HG03095 (cell line): ENCODE measurements at regions not wholly inside any gene's neighbourhood (a gene's known extent, or its start where the extent isn't known, plus 50 kb on each side); places are given as distances from the start of the nearest gene placed in this dataset.

Source experiments
- ATAC-seq: cut with Tn5 transposase; IDR thresholded peaks from one replicate; pipeline ENCODE4 v1.9.1; 2021; ENCODE audit warnings: moderate library complexity; ENCODE audit not compliant: unreplicated experiment

- no peak for ATAC-seq
Observed at GRCh38 chr3:148004331-148004730, 595.2 kb downstream of the ZIC1 start.

- ATAC-seq = no peak
Observed at GRCh38 chr3:148005456-148005855, 596.3 kb downstream of the ZIC1 start.

GRCh38 chr3:148006508-148006907 is 597.3 kb downstream of the ZIC1 start:
- no peak for ATAC-seq

DNA sequence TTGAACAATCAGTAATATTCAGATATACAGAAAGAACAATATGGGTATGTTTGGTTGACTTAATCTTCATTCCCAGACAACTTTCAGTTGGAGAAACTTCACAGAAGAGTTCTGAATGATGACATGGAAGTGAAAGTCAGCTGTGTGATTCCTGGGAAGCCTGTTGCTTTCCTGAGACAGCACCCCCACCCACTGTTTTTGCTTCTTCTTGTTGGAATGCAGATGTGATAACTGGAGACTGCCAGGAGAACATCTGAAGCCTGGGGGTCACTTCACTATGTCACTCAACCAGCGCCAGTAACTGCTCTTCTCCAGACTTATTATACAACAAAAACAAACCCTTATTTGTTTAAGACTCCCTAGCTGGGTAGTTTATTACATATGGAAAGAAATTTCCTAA is 599.4 kb downstream of the ZIC1 start:
- ATAC-seq = no peak

- ATAC-seq = no peak
Observed at GRCh38 chr3:148020861-148021260, 611.7 kb downstream of the ZIC1 start.

DNA sequence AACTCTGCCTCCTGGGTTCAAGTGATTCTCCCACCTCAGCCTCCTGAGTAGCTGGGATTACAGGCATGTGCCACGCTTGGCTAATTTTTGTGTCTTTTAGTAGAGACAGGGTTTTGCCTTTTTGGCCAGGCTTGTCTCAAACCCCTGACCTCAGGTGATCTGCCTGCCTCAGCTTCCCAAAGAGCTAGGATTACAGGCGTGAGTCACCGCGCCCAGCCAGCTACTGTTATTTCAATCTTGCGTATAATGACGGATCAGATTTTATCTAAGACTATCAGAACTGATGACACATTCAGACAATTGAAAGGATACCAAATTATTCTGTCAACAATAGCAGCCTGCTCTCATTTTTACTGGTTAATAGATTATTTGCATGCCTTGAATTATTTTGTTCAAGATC is 612.2 kb downstream of the ZIC1 start:
- ATAC-seq = no peak

GRCh38 chr3:148023994-148024393 is 614.8 kb downstream of the ZIC1 start:
- ATAC-seq = no peak

DNA sequence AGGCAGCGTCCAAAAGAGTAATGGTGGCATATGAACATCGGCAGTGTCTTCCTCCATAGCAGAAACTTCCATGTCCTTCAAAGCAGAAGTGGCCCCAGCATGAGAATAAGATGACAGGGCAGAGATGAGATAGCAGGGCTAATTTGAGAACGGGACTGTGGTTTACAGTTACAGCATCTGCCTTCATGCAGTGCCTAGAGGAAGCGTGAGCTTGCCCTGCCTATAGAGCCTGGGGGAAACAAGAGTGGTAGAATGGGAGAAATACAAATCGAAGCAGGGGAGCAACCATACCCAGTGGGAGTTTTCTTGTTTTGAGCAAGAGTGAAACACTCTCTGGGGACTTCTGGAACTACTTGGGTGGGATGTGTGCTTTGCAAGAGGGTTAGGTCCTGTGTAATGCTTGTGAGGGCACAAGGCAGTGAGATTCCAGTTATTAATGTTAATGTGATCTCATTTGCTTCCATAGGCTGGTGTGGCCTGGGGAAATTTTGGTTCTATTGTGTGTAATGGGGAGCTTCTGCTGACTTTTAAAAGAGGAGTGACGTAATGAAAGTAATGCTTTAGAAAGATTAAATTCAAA is 616.9 kb downstream of the ZIC1 start:
- ATAC-seq = no peak

GRCh38 chr3:148030975-148031374 is 621.8 kb downstream of the ZIC1 start:
- ATAC-seq = no peak

DNA sequence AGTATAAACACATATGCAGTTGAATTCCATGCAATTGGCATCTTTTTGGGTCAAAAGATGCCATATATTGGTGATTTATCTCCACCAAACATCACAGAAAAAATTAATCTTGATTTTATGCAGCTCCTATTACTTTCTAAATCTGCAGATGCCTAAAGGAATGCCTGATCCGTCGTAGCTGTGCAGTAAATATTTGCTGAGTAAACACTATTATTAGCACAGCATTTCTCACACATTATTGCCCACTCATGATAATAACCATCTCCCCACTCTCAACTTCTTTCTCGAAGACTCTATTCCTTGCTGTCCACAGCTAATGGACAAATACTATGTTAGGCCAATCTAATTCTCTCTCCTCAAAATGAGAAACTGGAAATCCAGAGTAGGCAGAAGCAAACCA is 625.2 kb downstream of the ZIC1 start:
- no peak for ATAC-seq

- ATAC-seq = no peak
Observed at GRCh38 chr3:148036331-148036876, 627.2 kb downstream of the ZIC1 start.

DNA sequence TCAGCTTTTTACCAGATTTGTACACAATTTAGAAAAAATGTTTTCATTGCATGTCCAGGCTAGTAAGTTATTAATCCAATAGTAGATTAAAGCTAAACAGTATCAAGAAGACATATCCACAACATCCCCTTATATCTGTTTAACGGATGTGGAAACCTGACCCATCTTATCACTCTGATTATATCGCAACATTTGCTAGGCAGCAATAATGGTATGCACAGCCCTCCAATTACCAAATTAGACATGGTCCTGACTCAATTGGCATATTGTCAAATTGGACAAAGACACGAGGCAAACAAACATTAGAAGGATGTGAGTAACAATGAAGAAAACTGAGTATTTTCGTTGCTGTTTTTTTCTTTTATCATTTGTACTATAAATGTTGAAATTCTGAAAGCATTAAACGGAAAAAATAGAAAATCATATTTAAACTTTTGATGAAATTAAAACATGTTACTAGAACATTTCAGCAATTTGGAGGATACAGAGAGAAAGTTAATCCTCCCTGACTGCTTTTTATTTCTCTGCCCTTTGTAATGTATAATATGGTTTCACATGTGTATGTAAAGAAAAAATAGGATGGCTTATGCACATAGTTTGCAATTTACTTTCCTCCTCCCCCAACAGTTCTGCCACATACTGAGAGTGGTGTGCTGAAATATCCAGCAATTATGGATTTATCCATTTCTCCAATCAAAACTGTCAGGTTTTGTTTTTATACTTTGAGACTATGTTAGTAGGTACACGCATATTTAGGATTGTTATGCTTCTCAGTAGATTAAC is 633.7 kb downstream of the ZIC1 start:
- ATAC-seq = no peak

DNA sequence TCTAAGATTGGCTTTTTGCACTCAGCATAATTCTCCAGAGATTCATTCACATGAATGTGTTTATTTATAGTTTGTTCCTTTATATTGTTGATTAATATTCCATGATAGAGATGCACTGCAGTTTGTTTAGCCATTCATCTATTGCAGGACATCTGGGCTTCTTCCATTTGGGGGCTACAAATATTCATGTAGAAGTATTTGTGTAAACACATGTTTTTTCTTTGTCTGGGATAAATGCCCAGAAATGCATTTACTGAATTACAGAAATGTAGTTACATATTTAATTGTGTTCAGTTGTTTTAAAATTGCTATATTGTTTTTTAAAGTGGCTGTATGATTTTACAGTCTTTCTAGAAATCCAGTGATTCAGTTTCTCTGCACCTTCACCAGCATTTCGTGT is 635.0 kb downstream of the ZIC1 start:
- no peak for ATAC-seq

GRCh38 chr3:148054999-148055398 is 642.7 kb upstream of the AGTR1 start:
- no peak for ATAC-seq

DNA sequence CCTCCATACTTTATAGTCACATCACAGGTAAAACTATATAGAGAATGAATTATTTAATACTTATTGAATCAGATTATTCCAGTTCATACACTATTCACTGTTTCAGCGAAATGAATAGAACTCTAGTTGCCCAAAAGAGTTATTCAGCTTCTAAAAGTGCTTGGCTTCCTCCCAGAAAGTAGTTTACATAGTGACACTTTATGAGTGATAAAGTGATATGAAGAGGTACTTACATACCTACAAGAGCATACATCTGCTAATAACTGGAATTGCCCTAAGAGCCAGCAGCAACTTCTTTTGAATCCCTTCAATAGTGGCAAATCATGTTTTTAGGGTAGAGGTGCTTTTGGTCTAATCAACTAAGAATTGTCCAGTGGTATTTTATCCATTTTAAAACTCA is 635.1 kb upstream of the AGTR1 start:
- no peak for ATAC-seq

DNA sequence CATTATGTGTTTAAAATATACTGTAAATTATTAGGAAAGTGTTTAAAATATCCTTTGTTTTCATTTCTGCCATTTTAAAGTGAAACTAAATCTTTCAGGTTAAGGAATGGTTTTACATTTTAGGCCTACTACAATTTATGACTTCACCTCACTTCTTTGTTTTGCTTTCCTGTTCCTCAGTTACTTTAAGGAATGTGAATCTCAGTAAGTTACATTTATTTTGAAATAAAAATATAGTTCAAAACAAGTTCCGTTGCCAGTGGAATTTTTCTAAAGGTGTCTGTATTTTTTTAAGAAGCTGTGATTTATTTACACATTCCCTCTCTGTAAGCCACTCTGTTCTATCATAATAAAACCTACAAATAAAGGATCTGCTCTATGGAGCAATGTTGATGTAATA is 630.9 kb upstream of the AGTR1 start:
- ATAC-seq = no peak

GRCh38 chr3:148068466-148068865 is 629.2 kb upstream of the AGTR1 start:
- no peak for ATAC-seq

DNA sequence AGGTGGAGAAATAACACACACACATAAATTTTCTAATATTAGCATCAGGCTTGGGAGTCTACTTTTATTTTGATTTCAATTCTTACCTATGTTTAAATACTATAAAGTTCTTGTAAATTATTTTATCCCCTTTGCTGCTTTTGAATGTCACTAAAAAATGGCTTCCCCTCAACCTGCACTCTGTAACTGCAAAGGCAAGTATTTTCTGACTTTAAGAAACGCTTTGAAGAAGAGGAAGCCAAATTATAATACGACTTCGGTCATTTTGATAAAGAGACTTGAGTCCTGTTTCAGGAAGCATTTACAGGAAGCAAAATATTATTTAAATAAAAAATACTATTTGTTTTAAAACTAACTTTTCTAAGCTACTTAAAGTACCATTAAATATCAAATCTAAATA is 627.7 kb upstream of the AGTR1 start:
- ATAC-seq = no peak

DNA sequence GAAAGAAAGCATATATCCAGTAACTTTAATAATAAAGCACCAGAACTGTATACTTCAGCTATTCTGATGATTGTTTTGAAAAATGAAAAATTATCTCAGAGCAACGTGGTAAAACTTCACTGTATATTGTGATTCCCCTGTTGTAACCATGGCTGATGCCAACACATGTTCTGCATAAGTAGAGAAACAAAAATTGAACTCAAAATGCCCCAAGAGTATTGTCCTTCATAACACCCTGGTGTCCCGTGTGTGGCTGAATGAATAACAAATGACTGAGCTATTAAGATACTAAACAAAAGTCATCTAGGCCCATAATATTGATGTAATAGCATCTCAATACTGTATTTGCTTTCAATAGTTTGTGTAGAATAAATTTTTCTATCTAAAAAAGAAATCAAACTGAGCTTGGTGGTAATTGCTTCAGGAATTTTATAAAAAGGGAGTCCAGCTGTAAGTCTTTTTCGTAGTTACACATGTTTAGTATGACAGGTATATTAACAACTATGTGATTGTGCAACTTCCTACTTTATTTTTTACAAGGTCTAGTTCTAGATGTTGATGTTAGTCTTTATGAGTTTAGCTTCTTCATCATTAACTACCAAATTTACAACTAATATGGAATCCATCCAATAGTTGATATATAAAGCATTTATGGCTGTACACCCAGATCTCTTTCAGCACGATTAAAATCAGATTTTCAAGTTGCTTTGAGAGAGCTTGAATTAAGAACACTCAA is 623.8 kb upstream of the AGTR1 start:
- ATAC-seq = no peak

GRCh38 chr3:148074946-148075345 is 622.8 kb upstream of the AGTR1 start:
- ATAC-seq = no peak

- ATAC-seq = no peak
Observed at GRCh38 chr3:148075771-148076716, 621.7 kb upstream of the AGTR1 start.
